ENCODE measurements at regions not wholly inside any gene's neighbourhood (a gene's known extent, or its start where the extent isn't known, plus 50 kb on each side); places are given as distances from the start of the nearest gene placed in this dataset.
"Not testable (repeated sequence)": the region's sequence is repeated elsewhere in the genome, so short reads cannot be mapped to it uniquely, and the experiment has no call there.

DNA sequence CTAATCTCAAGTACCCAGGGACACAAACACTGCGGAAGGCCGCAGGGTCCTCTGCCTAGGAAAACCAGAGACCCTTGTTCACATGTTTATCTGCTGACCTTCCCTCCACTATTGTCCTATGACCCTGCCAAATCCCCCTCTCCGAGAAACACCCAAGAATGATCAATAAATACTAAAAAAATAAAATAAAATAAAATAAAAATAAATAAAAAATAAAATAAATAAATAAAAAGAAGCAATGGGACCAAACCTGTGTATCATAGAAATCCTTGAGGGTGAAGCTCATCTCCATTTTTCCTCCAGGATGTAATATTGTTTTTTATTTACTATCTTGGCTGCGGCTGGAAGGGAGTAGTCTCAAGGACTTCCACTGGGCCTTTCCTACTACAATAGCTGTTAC, 82.0 kb upstream of the CMKLR1 start:
- not testable (repeated sequence) for DNase-seq

GRCh38 chr12:108420421-108420820, 81.3 kb upstream of the CMKLR1 start:
- DNase-seq: not testable (repeated sequence)

DNA sequence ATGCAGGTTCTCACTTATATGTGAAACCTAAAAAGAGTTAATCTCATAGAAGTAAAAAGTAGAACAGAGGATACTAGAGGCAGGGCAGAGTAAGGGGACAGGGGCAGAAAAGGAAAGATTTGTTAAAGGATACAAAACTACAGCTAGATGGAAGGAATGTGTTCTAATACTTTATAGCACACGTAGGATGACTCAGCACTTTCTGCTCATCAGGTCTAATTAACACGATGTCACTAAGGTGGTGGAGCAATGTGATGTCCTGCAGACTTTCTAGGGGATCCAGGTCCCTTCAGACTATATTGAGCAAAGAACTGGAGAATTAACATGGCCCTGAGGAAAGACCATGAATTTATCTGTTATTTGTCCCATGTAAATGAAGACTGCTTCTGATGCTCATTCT, 80.8 kb upstream of the CMKLR1 start:
- DNase-seq: no peak

DNA sequence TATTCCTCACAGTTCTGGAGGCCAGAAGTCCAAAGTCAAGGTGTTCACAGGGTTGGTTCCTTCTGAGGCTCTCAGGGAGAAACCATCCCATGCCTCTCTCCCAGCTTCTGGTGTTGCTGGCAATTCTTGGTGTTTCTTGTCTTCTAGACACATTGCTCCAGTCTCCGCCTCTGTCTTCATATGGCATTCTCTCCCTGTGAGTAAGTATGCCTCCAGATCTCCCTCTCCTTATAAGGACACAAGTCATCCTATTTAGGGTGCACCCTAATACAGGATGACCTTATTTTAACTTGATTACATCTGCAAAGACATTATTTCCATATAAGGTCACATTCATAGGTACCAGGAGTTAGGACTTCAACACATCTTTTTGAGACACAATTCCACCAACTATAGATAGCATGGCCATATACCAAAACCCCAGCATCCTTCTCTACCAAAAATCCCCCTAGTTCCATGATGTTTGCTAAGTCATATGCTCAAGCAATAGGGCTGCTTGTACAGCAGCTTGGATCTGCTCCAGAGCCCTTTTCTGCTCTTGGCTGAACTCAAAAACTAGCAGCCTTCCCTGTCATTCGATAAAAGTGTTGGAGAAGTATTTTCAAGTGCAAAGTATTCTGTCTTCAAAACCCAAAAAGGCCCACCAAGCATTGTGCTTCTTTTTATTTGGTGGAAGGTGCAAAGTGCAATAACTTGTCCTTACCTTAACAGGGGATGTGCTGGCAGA, 79.2 kb upstream of the CMKLR1 start:
- DNase-seq: peak; percentile 42

DNA sequence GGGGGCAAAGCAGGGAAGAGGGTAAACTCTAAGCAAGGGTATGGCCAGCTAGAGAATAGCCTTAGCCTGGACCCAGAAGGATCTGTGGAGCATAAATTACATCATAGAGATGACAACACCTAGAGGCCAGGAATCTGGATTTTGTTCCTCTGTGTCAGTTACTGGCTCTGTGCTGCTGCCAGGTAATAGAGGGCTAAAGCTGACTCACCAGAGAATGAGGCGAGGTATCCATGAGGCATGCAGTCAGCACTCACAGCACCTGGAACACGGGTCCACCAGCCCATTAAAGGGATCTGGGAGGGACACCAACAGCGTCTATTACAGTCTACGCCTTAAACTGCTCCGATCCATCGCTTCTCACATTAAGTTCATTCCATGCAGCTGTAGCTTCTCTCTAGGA, 74.9 kb upstream of the CMKLR1 start:
- no peak for DNase-seq

GRCh38 chr12:108410689-108411088, 71.6 kb upstream of the CMKLR1 start:
- no peak for DNase-seq

DNA sequence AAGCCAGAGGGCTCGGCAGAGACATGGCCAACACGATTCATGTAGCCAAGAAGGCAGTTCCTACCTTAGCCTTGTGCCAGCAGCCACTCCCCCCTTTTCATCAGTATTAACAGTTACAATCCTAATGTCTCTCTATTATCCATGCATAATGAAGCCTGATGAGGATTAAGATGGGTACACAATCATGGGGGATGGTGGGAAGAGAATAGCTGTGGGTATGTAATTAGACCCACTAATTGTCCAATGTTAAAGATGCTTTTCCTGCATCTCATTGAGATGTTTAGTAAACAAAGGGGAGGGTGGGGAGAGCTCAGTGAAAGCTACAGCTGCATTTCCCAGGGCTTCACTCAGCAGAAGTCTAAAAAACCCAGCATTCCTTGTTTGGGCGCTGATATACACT, 70.4 kb upstream of the CMKLR1 start:
- no peak for DNase-seq

GRCh38 chr12:108403952-108404351, 64.8 kb upstream of the CMKLR1 start:
- no peak for DNase-seq

DNA sequence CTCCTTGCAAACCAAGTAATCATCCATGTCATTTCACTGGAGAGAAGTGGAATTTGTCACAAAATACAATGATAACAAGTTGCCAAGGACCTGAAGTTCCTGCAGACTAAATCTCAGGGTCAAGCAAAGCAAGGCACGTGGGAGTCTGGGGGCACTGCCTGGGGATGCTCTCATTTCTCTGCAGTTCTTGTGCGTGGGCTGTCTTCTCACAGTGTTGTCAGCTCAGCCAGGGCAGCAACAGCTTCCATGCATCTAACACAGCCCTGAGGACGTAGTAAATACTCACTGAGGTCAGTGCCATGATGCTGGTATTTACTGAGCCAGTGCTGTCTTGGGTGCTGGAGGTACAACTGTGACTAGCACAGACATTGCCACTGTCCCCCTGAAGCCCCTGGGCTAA, 62.9 kb upstream of the CMKLR1 start:
- no peak for DNase-seq

DNA sequence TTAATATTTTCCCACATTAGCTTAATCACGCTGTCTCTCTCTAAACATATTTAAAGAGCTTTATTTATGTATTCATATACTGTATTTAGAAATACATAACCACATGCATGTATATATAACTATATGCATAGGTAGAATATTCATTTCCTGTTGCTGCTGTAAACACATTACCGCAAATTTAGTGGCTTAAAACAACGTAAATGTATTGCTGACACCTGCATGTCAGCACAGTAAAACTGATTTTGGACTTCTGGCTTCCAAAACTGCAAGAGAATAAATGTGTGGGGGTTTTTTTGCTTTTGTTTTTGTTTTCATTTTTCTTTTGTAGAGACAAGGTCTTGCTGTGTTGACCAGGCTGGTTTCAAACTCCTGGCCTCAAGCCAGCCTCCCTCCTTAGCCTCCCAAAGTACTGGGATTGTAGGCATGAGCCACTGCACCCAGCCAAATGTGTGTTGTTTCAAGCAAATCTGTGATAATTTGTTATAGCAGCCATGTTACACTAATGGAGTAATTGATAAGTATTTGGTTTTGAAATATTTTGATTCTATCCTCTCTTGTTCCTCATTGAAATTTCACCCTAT, 61.9 kb upstream of the CMKLR1 start:
- DNase-seq: no peak

GRCh38 chr12:108400481-108400880, 61.4 kb upstream of the CMKLR1 start:
- no peak for DNase-seq

- no peak for DNase-seq
Measured at GRCh38 chr12:108400056-108400455, 60.9 kb upstream of the CMKLR1 start.

DNA sequence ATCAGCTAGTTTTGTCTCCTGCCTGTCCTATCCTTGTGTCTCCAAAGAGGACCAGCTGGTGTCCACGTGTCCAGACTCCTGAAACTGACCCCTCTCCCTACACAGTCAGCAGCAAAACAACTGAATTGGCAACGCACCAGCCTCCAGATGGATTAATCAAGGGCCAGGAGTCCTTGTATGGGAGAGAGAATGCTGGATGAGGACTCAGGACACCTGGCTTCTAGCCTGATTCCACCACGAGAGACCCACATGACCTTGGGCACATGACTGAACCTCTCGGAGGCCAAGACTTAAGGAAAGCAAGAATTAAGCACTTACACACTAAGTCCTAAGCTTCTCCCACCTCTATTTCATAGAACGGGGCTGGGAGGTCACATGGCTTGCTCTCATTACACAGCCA, 60.4 kb upstream of the CMKLR1 start:
- no peak for DNase-seq

DNA sequence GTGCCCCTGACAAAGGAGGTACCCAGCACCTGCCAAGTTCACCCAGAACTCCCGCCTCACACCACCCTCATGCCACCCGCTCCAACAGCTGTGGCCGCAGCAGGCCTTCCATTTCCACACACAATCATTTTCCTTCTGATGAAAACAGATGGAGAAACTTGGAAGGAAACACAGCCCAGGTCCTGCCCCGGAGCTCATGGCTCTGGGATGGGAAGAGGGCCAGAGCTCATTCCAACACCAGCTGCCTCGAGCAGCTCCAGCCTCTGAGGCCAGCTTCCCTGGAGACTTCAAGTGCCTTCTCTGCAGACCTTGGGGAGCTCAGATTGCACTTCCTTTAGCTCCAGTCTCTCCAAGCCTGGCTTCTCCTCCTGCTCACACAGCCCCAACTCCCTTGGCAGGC, 55.1 kb upstream of the CMKLR1 start:
- DNase-seq: peak; percentile 8

DNA sequence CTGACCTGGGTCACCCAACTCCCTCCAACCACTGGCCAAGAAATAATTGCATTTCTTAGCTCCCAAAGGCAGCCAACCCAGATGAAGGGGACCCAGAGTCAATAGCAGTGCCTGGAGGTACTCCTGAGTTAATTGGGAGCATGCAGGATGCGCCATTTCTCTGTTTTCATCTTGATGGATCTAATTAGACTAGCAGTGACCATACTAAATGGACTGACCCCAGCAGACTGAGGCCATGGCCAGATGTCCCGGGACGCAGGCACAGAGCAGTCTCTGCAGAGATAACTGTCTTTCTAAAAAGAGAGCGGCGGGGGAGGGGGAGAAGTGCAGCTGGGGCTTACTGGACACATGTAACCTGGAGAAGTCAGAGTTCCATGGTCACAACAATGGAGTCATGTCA, 53.2 kb upstream of the CMKLR1 start:
- DNase-seq: no peak

DNA sequence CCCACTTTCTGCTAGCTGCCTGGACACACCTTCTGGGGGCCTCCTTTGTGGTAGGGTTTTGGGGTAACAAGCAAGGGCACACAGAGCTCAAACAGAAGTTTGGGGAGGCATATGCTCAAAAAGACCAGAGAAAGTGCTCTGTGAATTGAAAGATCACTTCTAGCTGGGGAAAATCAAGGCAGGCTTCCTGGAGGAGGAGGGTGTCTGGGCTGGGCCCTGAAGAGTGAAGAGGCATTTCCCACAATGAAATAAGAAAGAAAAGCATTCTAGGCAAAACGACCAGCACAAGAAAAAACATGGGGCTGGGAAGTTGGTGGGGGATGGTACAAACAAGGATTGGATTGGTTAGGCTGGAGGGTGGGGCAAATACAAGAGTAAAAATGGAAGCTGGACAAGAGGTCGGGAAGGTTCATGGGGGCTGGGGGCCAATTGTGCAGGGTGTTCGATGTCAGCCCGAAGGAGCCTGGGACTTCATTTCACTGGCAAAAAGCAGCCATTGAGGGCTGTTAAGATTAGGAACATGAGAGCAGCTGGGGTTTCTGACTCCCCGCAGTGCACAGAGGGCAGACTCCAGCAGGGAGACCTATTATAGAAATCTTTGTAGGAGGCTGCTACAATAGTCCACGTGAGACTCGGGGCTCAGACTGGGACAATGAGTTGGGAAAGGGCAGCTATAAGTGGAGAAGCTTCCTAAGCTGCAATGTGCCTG, 51.5 kb upstream of the CMKLR1 start:
- DNase-seq: no peak

DNA sequence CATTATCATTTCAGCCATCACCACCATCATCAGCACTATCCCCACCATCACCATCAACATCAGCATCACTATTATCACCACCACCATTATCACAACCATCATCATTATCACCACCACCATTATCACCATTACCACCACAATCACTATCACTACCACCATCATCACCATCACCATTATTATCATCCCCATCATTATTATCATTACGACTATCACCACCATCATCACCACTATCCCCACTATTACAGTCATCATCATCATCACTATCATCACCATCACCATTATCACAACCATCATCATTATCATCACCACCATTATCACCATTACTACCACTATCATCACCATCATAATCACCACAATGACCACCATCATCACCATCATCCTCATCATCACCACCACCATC, 50.4 kb upstream of the CMKLR1 start:
- DNase-seq: no peak

Data from HCEC 1CT (cell line).